ENCODE measurements at regions not wholly inside any gene's neighbourhood (a gene's known extent, or its start where the extent isn't known, plus 50 kb on each side); places are given as distances from the start of the nearest gene placed in this dataset.
"Not testable (repeated sequence)": the region's sequence is repeated elsewhere in the genome, so short reads cannot be mapped to it uniquely, and the experiment has no call there.

DNA sequence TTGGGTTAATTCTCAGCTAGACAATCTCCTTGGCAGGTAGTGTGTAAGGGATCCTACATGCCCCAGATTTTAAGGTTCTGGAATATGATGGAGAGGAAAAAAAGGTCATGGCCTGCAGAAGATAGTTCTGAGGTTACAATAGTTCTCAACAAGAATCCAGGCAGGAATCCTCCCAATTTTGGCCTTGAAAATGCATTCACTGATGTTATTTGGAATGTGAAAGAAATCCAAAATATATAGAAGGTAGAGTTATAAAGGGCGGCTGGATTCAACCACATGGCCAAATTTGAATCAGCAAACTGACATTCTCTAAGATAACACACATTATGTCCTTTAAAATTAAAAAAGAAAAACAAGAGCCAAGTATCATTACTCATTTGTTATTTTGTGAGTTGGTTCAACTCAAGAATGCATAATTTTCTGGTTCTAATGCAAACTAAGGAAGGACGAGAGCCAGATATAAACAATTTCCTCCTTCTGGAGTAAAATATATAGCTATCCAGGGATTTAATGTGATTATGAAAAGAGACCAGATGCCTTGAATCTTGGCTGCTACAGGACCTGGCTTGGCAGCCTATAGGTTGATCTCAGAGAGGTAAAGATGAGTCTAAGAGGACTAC, 177.0 kb upstream of the G2E3 start:
- peak in 1 of 2 experiments; percentile 67 for DNase-seq

DNA sequence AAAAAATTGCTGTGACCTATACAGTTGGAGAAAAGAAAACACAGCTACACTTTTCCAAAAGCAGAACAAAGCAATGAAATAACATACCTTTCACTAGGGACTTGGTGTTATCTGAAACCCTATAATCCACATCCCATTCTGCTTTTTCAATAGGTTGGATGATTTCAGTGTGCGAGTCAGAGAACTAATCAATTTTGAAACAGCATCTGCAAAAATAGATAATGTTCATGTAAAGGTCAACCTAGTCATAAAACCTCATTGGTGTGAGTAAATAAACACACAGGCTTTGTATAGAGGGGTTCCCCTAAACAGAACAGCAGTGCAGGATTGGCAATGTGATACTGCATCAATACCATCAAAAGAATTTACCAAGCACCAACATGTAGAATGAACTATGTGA, 173.0 kb upstream of the G2E3 start:
- no peak for DNase-seq

DNA sequence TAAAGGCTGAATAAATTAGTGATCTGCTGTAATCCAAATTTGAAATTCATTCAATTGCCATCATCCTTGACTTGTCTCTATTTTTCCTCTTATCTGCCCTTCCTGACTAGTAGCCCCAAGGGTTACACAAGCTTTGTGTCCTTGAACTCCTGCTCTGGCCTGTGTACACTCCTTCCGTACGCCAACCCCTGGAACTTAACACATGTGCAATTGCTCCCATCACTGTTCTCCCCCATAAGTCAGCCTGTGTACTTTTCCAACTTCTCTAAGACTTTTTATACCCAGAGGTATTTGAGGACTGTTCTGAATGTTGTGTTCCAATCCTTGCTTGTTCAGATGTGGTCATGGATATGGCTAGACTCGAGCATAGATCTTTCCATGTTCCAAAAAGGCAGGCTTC, 171.1 kb upstream of the G2E3 start:
- DNase-seq, result no peak

DNA sequence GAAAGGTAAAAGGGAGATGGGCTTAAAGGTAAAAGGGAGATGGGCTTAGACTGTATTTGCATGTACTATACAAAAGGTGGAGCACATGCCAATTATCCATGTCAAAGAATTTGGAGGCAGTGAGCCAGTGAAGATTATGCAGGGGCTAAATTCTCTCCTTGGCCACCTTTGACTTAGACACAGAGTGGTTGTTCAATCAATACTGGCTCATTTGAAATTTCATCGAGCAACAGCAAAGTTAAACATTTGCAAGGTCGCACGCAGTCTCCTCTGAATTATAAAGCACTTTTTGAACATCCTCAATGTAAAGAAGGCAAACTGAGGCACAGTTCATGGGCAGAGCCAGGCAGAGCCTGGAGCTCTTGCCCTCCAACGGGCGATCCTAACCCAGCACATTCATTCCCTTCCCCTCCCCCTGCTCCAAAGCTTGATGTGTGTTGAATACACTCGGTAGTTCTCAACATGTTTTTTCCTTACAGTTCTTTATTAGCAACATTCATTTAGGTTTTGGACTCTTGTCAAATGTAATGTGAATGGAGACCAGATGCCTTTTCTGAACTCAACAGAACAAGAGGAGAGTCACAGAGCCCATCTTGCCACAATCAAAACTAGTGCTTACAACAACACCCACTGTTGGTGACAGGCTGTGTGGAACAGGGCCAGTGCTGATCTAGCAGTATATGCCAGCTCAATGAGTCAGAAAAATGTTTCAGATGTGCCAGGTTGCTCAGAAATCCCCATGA, 169.7 kb upstream of the G2E3 start:
- DNase-seq, result peak; percentile 96 to 99

DNA sequence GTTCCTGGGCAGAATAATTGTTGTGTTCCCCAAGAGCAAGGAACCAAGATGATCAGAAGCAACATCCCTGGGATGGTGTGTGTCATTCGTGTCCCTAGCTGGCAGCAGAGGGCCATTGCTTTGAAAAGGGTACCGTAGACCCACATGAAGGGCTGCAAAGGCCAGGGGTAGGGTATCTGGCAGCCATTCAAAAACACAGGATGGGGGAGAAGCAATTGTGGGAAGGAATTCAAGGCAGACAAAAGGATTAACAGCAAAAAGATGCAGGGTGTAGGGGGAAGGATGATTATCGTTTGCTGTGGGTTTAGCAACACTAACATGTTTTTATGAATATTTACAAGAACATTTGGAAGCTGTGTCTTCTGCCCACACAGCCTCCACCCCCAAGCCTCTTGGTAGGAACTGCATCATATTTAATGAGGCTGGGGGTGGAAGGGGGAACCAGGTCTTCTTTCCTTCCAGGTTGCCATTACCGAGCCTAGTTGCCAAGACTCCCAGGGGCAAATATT, 169.0 kb upstream of the G2E3 start:
- DNase-seq, result peak; percentile 53 to 82

DNA sequence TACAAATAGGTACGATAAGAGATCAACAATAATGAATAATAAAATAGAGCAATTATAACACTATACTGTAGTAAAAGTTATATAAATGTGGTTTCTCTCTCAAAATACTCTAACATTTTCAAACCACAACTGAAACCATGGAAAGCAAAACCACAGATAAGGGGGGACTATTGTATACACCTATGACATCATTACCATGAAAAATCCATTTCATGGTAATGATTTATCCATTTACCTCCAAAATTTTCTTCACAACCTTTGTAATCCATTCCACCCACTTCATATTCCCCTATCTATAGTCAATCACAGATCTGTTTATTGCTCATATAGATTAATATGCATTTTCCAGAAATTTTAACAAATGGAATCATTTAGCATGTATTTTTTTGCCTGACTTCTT, 163.9 kb upstream of the G2E3 start:
- DNase-seq, result no peak

DNA sequence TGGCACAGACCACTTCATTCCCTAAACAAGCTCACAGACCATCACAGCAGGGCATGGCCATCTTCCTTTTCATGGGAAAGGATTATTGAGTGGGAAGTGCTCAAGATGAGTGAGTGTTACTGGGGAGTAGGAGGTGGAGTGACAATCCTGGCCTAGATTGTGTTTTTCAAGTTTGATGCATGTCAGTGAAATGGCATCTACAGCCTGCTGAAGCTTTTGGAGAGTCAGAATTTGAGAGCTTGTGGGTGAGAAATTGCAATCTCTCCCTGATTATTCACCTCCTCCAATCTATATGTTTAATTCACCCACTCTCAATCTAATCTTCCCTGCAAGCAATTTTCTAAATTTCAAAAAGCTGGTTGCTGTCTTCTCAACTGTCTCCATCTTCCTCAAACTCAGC, 156.1 kb upstream of the G2E3 start:
- DNase-seq, result no peak

DNA sequence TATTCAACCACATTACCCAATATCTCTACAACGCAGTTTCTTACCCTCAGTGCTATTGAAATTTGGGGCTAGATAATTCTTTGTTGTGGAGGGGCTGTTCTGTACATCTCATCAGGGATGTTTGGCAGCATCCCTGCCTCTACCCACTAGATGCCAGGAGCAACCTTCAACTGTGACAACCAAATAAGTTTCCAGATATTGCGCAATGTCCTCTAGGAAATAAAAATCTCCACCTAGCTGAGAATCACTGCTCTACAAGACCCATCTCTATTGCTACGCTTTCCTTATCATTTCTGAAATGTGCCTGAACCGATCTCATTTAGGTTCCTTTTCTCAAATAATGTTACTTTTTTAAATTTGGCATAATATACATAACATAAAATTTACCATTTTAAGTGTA, 155.2 kb upstream of the G2E3 start:
- DNase-seq, result no peak

DNA sequence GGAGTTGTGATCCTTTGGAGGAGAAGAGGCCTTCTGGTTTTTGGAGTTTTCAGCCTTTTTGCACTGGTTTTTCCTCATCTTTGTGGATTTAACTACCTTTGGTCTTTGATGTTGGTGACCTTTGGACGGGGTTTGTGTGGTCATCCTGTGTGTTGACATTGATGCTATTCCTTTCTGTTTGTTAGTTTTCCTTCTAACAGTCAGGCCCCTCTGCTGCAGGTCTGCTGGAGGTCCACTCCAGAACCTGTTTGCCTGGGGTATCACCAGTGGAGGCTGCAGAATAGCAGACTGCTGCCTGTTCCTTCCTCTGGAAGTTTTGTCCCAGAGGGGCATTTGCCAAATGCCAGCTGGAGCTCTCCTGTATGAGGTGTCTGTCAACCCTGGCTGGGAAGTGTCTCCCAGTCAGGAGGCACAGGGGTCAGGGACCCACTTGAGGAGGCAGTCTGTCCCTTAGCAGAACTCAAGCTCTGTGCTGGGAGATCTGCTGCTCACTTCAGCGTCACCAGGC, 149.4 kb upstream of the G2E3 start:
- not testable (repeated sequence) for DNase-seq

DNA sequence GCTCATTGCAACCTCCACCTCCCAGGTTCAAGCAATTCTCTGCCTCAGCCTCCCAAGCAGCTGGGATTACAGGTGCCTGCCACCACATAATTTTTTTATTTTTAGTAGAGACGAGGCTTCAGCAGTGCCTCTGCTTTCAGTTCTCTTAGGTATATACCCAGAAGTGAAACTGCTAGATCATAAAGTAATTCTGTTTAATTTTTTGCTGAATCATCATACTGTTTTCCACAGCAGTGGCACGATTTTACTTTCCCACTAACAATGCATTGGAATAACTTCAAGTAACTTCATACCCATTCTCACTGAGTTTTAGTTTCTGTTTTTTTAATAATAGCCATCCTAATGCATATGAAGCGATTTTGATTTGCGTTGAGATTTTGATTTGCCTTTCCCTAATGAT, 148.0 kb upstream of the G2E3 start:
- no peak for DNase-seq

DNA sequence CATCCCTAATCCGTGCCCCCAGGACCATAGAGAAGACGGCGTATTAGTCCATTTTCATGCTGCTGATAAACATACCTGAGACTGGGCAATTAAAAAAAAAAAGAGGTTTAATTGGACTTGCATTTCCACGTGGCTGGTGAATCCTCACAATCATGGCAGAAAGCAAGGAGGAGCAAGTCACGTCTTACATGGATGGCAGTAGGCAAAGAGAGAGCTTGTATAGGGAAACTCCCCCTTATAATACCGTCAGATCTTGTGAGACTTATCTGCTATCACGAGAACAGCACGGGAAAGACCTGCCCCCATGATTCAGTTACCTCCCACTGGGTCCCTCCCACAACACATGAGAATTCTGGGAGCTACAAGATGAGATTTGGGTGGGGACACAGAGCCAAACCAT, 145.8 kb upstream of the G2E3 start:
- DNase-seq, result not testable (repeated sequence)

DNA sequence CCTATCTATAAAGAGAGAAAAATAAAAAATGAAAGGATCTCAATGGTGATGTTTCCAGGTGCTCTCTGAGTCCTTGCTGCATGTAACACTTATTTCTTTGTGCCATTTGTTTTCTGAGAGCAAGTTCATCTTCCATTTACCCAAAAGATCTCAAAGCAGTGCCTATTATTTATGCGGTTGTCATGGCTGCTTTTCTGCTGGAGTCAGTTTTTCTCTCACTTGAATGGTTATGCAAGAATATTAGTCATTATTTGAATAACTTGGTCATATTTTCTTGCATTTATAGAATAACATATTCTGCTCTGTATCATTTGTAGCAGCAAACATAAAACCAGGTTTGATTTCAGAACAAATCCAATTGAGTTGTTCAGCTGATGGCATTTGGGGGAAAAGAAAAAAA, 141.8 kb upstream of the G2E3 start:
- DNase-seq, result no peak

DNA sequence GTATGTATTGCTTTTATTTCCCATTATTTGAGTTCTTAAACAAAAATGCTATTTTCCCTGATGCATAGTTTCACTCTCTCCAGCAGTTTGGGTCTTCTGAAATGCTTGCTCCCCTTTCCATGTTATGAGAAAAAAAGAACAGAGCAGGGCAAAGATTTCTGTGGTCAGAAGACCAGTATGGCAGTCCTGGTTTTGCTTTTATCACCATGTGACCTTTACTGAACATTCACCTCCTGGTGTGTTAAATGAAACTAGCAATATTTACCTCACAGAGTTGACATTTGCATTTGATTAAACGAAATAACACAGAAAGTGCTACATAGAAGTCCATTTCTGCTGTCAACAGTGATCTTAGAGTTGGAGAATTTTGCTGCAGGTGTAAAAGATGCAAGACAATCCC, 141.0 kb upstream of the G2E3 start:
- no peak for DNase-seq

DNA sequence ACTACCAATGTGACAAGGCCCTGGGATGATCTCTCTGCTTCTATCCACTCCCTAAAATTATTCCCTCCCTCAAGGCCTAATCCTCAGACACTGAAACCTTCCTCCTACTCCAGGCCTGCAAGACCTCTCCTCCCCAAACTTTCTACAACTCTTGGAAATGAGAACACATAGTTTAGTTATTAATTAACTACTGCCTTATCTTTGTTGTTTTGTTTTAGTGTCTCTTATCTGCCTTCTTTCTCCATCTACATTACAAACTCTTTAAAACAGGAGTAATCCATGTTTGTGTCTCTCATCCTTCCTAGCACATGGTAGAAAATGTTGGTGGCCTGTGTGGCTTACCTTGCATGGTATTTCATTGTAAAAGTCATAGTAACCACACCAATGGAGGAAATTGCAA, 139.9 kb upstream of the G2E3 start:
- DNase-seq, result no peak

DNA sequence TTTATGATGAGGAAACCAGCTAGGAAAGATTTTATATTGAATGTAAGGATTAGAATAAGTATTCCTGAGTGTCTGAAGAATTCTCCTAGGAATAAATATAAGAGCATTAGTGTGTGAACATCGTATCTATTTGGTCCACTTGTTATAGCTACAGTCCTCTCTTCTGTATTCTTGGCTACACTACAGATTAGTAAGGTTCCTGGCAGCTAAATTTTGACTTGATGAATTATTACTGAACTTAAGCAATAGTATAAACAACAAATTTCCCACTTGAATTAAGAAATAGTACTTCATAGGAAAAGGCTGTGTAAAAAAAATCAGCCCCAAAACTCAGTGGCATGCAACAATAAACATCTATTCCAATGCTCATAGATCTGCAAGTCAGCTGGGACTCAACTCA, 138.4 kb upstream of the G2E3 start:
- DNase-seq, result no peak

DNA sequence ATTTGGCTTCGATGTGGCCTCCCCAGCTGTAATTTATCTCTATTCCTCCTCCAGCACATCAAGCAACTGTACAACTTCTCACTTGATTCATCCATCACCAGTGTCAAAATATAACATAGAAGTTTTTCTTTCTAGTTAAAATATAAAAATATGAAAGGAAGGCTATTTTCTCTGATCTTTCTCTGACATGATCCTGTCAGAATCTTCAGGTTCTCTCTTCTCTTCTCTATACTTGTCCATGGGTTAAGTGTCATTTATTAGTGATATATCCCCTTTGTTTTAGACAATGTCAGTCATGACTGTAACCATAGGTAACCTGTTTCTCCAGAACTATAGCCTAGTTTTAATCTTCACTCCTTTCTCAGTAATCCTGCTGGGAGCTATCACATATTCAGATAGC, 132.5 kb upstream of the G2E3 start:
- DNase-seq, result no peak

DNA sequence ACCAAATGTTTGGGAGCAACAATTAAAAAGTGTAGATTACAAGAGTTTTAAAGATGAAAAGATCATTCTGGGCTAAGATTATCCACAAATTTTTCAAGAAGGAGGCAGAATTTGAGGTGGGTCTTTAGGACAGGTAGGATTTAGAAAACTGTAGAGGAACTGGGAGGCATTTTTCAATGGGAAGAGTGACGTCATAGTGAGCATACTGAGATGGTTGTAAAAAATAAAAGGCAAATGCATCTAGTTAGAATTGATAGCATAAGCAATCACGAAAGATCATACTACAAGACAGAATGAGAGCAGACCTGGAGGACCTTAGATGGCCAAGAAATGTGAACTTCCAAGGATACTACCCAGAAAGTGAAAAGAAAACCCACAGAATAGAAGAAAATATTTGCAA, 131.6 kb upstream of the G2E3 start:
- DNase-seq, result no peak

DNA sequence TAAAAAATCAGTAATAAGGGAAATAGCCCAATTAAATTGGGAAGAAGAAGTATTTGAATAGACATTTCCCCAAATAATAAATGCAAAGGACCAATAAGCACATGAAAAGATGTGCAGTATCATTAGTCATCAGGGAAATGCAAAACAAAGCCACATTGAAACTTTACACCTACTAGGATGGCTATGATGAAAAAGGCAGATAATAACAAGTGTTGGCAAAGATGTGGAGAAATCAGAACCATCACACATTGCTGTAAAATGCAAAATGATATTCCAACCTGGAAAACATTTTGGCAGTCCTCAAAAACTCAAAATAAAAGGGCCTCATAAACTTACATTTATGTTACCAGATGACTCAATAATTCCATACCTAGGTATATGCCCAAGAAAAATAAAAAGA, 131.1 kb upstream of the G2E3 start:
- no peak for DNase-seq

DNA sequence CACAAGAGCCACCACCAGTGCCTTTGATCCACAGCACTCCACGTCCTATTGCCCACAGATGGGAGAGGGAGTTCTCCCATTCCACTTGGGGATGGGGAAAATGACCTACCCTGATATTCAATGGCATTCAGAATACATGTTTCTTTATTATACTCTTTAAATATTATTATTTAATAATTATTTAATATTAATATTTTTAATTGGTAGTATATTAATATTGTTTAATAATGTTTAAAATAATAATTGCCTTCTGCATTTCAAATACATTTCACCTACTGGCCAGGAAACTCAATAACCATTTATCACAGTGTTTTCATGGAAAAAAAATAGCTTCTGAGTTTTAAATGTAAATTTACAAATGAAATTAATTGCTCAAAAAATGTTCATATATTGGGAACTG, 127.4 kb upstream of the G2E3 start:
- no peak for DNase-seq

DNA sequence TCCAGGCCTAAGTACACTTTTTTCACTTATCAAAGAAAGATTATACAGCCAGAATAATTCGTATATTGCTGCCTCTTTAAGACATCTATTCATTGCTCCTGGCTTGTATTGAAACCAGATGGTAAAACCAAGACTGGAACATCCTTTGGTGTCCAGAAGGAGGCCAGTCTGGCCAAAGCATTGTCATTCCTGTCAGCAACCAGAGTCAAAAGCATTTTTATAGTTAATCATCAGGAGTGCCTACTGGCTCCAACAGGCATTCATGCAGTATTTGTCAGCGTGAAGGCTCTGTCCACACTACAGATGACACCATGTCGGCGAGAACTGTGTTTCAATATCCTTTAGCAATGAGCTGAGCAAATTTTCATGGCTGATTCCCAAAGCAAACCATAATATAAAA, 118.0 kb upstream of the G2E3 start:
- DNase-seq, result peak; percentile 48 to 85

DNA sequence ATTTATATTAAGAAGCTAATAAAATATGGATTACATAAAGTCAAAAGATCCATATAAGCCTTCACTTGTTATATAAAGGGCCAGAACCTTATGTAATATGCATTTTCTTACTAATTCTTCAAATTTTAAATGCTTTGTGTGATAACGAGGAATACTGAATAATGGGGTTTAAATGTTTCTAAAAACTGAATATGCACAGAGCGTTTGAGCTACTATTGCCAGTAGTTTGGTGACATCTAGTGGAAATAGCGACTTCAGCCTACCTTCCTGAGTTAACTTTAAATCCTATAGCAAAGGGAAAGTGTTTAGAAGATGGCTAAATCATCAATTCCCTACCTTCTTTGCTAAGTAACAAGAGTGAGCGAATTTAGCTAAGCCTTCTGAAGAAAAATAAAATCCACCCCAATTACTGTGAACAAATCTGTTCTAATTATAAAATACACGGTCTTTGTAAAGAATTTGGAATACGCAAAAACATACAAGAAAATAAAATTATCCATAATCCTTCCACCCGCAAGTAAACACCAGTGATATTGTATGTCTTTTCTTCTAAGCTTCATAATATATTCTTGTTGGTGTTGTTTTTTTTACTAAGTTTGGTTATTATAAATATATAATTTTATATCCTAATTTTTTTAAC, 115.5 kb upstream of the G2E3 start:
- peak; percentile 82 to 85 for DNase-seq

DNA sequence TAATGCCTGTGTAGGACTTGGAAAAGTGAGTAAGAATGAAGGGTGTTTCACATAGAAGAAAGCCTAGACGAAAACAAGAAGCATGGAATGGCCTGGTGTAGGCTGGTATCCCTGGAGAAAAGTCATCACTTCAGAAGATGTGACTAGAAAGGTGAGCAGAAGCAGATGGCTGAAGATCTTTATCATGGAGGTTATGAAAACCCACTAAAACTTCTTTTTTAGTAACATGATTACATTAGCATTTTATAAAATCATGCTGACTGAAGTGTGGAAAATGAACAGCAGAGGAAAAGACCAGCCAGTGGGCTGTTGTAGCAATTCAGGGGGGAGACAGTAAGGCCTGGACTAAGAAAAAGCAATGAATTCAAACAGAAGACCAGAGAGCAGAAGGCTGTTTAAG, 114.5 kb upstream of the G2E3 start:
- no peak for DNase-seq

DNA sequence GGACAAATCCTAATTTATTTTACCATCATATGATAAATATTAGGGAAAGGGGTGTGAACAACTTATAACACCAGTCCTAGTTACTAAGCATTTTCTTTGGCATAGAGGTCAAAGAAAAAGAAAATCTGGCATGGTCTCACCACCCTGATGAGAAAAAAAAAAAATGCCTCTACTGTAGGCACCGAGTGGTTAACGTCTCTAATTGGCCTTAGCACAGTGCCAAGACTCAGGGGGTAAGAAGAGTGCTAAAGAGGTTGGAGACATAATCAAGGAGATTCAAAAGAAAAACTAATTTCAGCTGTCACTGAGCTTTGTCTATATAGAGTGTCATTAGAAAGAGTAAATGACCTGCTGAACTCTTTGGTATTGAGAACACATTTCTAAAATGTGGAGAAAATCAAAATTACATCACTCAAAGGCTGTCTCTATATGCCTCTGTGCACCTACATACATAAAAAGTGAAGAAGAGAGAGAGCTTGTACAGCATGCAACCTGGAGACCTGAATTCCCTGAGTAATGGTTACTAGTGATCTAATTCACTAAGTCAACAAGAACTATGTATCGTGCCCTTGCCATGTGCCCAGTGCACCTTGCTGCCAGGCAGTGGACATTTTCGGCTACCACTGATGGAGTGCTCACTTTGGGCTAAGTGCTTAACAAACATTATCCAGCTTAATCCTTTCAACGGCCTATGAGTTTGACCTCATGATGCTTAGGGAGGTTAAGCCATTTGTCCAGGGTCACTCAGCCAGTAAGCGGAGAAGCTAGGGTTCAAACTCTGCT, 113.8 kb upstream of the G2E3 start:
- peak; percentile 62 to 64 for DNase-seq
